C4-2B (cell line): ENCODE measurements at regions not wholly inside any gene's neighbourhood (a gene's known extent, or its start where the extent isn't known, plus 50 kb on each side); places are given as distances from the start of the nearest gene placed in this dataset.

Experiments
- CTCF ChIP-seq: fragments of 450-650 bp; conservative IDR thresholded peaks from 2 replicates; pipeline ENCODE4 v1.5.1; 2017; ENCODE audit warnings: mild to moderate bottlenecking
- ZFX ChIP-seq: fragments of 450-650 bp; IDR thresholded peaks from 2 replicates; pipeline ENCODE4 v1.6.1; 2017

- TF ChIP-seq ZFX (no peak), CTCF (no peak)
Observed at GRCh38 chr2:199197448-199197847, 260.3 kb downstream of the SATB2 start.
